Smooth muscle cell (in vitro differentiated cells): ENCODE measurements at regions not wholly inside any gene's neighbourhood (a gene's known extent, or its start where the extent isn't known, plus 50 kb on each side); places are given as distances from the start of the nearest gene placed in this dataset.

Experiments
- DNase-seq: peaks from one replicate; lab custom pipeline; 2025; ENCODE audit not compliant: unreplicated experiment; lab: John Stamatoyannopoulos, UW
- H2AFZ ChIP-seq: fragments of 200-600 bp; sonication (generic); 2 replicates; pipeline ENCODE4 v1.6.0; 2016; ENCODE audit warnings: antibody characterized with exemption, low read depth, mild to moderate bottlenecking
- H3F3A ChIP-seq: fragments of 200-600 bp; sonication (generic); 2 replicates; pipeline ENCODE4 v1.6.0; 2017; ENCODE audit warnings: antibody characterized with exemption, low read depth
- H3K27ac ChIP-seq: fragments of 200-600 bp; sonication (generic); 2 replicates; pipeline ENCODE4 v1.5.1; 2016; ENCODE audit warnings: low read depth, mild to moderate bottlenecking
- H3K27me3 ChIP-seq: fragments of 200-600 bp; sonication (generic); 2 replicates; pipeline ENCODE4 v1.6.1; 2016; ENCODE audit warnings: low read depth, mild to moderate bottlenecking
- H3K36me3 ChIP-seq: fragments of 200-600 bp; sonication (generic); 2 replicates; pipeline ENCODE4 v1.5.1; 2016; ENCODE audit warnings: low read depth
- H3K4me1 ChIP-seq: fragments of 200-600 bp; sonication (generic); 2 replicates; pipeline ENCODE4 v1.5.1; 2016; ENCODE audit warnings: low read depth
- H3K4me2 ChIP-seq: fragments of 200-600 bp; sonication (generic); 2 replicates; pipeline ENCODE4 v1.6.0; 2016; ENCODE audit warnings: mild to moderate bottlenecking
- H3K4me3 ChIP-seq: fragments of 200-600 bp; sonication (generic); 2 replicates; pipeline ENCODE4 v1.5.1; 2016; ENCODE audit warnings: mild to moderate bottlenecking
- H3K79me2 ChIP-seq: fragments of 200-600 bp; sonication (generic); 2 replicates; pipeline ENCODE4 v1.6.0; 2016; ENCODE audit warnings: low read depth, mild to moderate bottlenecking
- H3K9ac ChIP-seq: fragments of 200-600 bp; sonication (generic); 2 replicates; pipeline ENCODE4 v1.6.0; 2016; ENCODE audit warnings: low read depth
- H3K9me3 ChIP-seq: fragments of 200-600 bp; sonication (generic); replicated peaks from 2 replicates; pipeline ENCODE4 v1.5.1; 2016; ENCODE audit warnings: low read depth
- H4K20me1 ChIP-seq: fragments of 200-600 bp; sonication (generic); 2 replicates; pipeline ENCODE4 v1.6.0; 2016; ENCODE audit warnings: low read depth
- CTCF ChIP-seq: fragments of 200-600 bp; sonication (generic); IDR thresholded peaks from 2 replicates; pipeline ENCODE4 v1.5.1; 2017; ENCODE audit warnings: borderline replicate concordance, mild to moderate bottlenecking, antibody characterized with exemption; ENCODE audit not compliant: insufficient read depth, poor library complexity, severe bottlenecking
- WGBS: methylation state at CpG from one replicate; pipeline ENCODE4 v1.1.7; 2016; ENCODE audit warnings: low lambda C conversion rate; 5-methylcytosine and 5-hydroxymethylcytosine counted together

GRCh38 chr21:36553406-36553805 is 73.5 kb upstream of the CLDN14 start:
- no peak overlapping the region for H3K27ac ChIP-seq
- TF ChIP-seq CTCF = no peak
- no peak overlapping the region for H3K4me2 ChIP-seq
- no peak overlapping the region for H3K4me3 ChIP-seq
- no peak overlapping the region for H3K9ac ChIP-seq
- no peaks in the 10 kb centered on the region for H4K20me1 ChIP-seq
- no peak overlapping the region for H2AFZ ChIP-seq
- no peaks in the 10 kb centered on the region for H3K27me3 ChIP-seq
- H3F3A ChIP-seq = no peaks in the 10 kb centered on the region
- WGBS = 89% methylated on average over 6 of the region's 6 CpGs
- no peaks in the 10 kb centered on the region for H3K9me3 ChIP-seq
- H3K36me3 ChIP-seq = no peaks in the 10 kb centered on the region
- DNase-seq = no peak
- H3K4me1 ChIP-seq = no peaks in the 10 kb centered on the region
- no peaks in the 10 kb centered on the region for H3K79me2 ChIP-seq

- H3K79me2 ChIP-seq = no peaks in the 10 kb centered on the region
- no peak overlapping the region for H2AFZ ChIP-seq
- WGBS = 83% methylated on average over 15 of the region's 15 CpGs
- H3K4me3 ChIP-seq = no peak overlapping the region
- H4K20me1 ChIP-seq = no peaks in the 10 kb centered on the region
- no peak for TF ChIP-seq CTCF
- no peaks in the 10 kb centered on the region for H3F3A ChIP-seq
- no peak overlapping the region for H3K4me2 ChIP-seq
- no peak overlapping the region for H3K9ac ChIP-seq
- DNase-seq = no peak
- H3K4me1 ChIP-seq = no peaks in the 10 kb centered on the region
- no peaks in the 10 kb centered on the region for H3K36me3 ChIP-seq
- no peak overlapping the region for H3K27ac ChIP-seq
- no peaks in the 10 kb centered on the region for H3K27me3 ChIP-seq
- H3K9me3 ChIP-seq = no peaks in the 10 kb centered on the region
Measured at GRCh38 chr21:36554411-36555157, 74.7 kb upstream of the CLDN14 start.

GRCh38 chr21:36555199-36555800 is 75.4 kb upstream of the CLDN14 start:
- no peaks in the 10 kb centered on the region for H3F3A ChIP-seq
- DNase-seq = no peak
- H3K27me3 ChIP-seq = no peaks in the 10 kb centered on the region
- no peak overlapping the region for H2AFZ ChIP-seq
- no peaks in the 10 kb centered on the region for H3K9me3 ChIP-seq
- no peaks in the 10 kb centered on the region for H3K79me2 ChIP-seq
- no peaks in the 10 kb centered on the region for H3K4me1 ChIP-seq
- no peak overlapping the region for H3K27ac ChIP-seq
- H4K20me1 ChIP-seq = no peaks in the 10 kb centered on the region
- TF ChIP-seq CTCF = no peak
- no peaks in the 10 kb centered on the region for H3K36me3 ChIP-seq
- WGBS = 81% methylated on average over 16 of the region's 16 CpGs
- no peak overlapping the region for H3K9ac ChIP-seq
- H3K4me3 ChIP-seq = no peak overlapping the region
- H3K4me2 ChIP-seq = no peak overlapping the region

- H3K4me1 ChIP-seq = no peaks in the 10 kb centered on the region
- no peaks in the 10 kb centered on the region for H3K36me3 ChIP-seq
- no peaks in the 10 kb centered on the region for H3K79me2 ChIP-seq
- 94% methylated on average over 3 of the region's 3 CpGs for WGBS
- no peaks in the 10 kb centered on the region for H3F3A ChIP-seq
- no peak for DNase-seq
- no peaks in the 10 kb centered on the region for H3K9me3 ChIP-seq
- no peaks in the 10 kb centered on the region for H4K20me1 ChIP-seq
- H3K4me2 ChIP-seq = no peak overlapping the region
- no peak overlapping the region for H3K27ac ChIP-seq
- no peak overlapping the region for H2AFZ ChIP-seq
- H3K9ac ChIP-seq = no peak overlapping the region
- no peak overlapping the region for H3K4me3 ChIP-seq
- no peaks in the 10 kb centered on the region for H3K27me3 ChIP-seq
- TF ChIP-seq CTCF = no peak
Measured at GRCh38 chr21:36557316-36557715, 77.4 kb upstream of the CLDN14 start.
